Anterior cingulate cortex (tissue), 58 donors: ENCODE measurements at regions not wholly inside any gene's neighbourhood (a gene's known extent, or its start where the extent isn't known, plus 50 kb on each side); places are given as distances from the start of the nearest gene placed in this dataset.

Source experiments
- DNase-seq, 58 donors: peaks; one replicate each; lab custom pipeline; 2025; lab: John Stamatoyannopoulos, UW

DNA sequence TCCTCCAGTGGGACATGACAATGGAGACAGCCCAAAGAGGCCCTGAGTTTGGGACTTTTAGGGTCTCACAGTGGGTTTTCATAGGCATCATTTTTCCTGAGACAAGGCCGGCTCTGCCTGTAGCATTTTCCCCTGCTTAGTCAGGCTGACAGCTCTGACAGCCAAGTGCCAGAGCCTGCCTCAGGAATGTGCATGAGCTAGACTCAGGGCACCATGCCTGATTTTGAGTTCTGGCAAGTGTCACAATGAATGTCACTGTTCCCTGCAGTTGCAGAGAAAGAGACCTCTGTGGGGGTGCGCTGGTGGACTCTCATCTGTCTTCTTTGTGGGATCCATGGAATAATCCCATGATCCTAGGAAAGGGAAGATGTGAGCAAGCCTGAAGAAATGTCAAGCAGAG, 343.3 kb upstream of the TSPY4 start:
- DNase-seq: peak in 29 of 58 donors; percentile 0 to 38 (median 3)

DNA sequence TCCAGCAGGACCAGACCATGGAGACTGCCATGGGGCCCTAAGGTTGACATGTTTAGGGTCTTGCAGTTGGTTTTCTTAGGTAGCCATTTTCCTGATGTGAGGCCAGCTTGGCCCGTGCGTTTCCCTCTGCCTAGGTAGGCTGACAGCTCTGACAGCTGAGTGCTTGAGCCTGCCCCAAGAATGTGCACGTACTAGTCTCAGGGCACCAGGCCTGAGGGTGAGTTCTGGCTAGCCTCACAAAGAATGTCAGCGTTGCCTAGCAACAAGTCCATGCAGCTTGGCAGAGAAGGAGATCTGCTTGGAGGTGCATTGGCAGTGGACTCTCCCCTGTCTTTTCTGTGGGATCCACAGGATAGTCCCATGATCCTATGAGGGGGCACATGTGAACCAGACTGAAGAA, 336.0 kb upstream of the TSPY4 start:
- peak in 1 of 58 donors; percentile 0 for DNase-seq

DNA sequence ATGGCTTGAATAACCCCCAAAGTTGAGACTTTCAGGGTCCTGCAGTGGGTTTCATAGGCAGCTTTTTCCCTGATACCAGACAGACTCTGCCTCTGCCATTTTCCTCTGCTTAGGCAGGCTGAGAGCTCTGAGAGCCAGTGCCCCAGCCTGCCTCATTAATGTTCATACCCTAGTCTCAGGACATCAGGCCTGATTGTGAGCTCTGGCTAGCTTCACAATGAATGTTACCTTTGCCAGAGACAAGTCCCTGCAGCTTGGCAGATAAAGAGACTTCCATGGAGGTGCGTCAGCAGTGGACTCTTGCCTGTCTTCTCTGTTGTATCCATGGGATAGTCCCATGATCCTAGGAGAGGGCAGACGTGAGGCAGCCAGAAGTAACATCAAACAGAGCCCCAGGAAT, 333.5 kb upstream of the TSPY4 start:
- DNase-seq: no peak

DNA sequence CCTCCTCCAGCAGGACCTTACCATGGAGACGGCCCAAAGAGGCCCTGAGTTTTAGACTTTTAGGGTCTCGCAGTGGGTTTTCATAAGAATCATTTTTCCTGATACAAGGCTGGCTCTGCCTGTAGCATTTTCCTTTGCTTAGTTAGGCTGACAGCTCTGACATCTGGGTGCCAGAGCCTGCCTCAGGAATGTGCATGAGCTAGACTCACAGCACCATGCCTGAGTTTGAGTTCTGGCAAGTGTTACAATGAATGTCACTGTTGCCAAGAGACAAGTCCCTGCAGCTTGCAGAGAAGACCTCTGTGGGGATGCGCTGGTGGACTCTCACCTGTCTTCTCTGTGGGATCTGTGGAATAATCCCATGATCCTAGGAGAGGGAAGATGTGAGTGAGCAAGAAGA, 328.6 kb upstream of the TSPY4 start:
- no peak for DNase-seq

DNA sequence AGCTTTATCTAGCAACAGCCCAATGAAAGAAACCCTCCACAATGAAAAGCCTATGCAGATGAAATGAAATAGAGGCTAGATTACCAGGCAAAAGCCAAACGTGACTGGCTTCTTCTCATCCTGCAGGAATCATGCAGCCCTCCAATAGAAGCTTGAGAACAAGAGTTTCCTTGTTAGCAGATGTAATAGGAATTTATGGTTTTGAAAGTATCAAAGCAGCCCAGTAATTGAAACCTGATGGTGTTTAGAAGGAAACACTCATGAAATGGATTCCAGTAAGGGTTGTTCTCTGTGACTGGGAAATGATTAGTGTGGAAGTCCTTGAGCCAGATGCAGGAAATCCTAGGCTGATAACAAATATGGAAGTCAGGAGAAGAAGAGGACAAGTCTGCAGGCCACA, 320.3 kb upstream of the TSPY4 start:
- no peak for DNase-seq

DNA sequence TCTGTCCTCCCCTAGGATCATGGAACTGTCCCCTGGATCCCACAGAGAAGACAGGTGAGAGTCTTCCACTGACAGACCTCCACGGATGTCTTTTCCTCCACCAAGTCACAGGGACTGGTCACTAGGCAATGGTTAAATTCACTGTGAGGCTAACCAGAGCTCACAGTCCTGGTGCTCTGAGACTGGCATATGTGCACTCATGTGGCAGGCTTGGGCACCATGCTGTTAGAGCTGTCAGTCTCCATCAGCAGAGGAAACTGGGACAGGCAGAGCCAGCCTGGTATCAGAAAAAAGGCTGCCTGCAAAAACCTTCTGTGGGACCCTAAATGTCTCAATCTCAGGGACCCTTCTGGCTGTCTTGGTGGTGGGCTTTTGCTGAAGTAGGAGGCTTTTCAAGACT, 318.9 kb upstream of the TSPY4 start:
- DNase-seq: no peak

DNA sequence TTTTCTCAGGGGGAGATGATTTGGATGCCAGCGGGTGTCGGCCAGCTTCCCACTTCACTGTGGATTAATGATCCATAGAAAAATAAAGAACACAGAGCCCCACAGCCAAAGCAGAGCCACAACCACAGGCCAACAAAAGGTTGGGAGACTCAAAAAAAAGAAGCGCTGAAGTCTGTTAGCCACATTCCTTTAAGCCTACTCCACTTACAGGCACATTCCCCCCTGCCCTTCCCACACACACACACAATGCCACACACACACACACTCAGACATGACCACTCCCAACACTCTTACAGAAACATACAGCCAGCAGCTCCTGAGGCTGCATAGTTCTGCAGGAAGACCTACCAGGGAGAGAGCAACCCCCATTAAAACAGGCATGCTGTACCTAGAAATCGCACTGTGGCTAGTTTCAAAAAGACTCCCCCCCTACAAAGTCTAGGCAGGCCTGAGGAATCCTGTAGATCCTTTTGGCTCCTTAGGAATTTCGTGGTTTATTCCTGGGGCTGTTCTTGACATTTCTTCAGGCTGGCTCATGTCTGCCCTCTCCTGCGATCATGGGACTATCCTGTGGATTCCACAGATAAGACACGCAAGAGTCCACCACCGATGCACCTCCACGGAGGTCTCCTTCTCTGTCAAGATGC, 309.4 kb upstream of the TSPY4 start:
- DNase-seq: no peak

DNA sequence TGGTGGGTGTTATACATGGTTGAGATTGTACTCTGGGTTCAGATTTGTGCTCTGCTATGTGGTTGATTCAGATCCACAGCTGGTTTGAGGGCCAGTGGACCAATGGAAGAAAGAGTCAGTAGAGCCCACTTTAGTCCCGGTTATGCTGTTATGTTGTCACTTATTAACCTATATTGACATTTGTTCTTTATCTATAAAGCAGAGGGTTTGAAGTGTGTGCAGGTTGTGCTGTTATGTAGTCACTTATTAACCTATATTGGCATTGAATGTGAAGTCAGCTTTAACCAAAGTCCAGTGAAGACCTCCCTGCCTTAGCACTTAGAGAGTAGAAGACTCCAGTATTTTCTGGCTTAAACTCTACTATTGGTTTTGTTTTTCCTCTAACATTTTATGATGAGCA, 307.3 kb upstream of the TSPY4 start:
- DNase-seq: no peak

DNA sequence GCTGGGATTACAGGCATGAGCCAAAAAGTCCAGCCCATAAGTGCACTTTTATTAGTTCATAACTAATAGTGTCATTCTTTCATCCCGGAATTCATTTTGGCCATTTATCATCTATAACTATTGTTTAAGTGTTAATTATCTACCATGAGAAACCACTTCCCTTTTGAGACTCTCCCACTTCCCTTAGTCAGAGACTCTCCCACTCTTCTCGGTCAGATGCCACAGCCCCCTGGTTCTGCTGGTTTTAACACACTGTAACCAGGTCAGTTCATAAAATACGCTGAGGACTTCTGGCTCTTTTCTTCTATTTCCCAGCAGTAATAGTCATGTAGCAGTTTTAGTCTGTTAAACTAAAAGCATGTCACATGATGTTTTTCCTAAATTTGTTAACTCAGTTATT, 303.0 kb upstream of the TSPY4 start:
- DNase-seq: no peak

DNA sequence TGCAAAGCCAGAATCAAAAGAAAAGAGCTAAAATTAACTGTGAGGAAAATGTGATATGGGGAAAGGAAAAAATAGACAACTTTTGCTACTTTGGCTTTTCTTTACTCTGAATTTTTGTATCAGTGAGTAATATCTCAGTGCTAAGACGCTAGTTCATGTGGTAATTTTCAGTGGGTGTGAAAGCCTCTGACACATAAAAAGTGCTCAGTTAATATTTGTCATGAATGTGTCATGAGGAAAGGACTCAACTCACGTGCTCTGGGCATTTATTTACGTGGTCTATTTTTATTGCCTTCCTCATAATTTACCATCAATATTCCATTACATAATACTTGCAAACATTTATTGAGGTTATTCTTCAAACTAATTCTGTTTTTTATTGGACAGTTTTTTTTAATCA, 302.0 kb upstream of the TSPY4 start:
- DNase-seq: no peak

DNA sequence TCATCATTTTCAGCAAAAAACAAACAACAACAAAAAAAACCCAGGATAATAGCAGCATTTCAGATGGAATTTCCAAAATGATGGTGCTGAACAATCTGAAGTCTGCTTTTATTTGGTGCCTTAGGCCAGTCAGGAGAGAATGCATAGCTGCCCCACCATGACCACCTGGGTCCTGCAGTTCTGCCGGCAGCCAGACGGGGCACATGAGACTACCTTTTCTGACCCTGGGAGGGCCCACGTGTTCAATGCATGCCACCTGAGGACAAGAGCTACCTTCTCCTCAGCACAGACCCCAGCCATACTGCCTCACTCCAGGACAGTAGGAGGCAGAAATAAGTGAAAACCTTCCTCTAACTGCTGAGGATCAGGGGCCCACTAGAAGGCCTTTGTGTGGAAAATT, 295.8 kb upstream of the TSPY4 start:
- no peak for DNase-seq
